CD4-positive, alpha-beta T cell treated with Interleukin-15 for 1 hour (primary cell): ENCODE measurements at regions not wholly inside any gene's neighbourhood (a gene's known extent, or its start where the extent isn't known, plus 50 kb on each side); places are given as distances from the start of the nearest gene placed in this dataset.

Experiments used
- DNase-seq: peaks from one replicate; pipeline ENCODE4 v3.0.0-alpha.2; 2020

DNA sequence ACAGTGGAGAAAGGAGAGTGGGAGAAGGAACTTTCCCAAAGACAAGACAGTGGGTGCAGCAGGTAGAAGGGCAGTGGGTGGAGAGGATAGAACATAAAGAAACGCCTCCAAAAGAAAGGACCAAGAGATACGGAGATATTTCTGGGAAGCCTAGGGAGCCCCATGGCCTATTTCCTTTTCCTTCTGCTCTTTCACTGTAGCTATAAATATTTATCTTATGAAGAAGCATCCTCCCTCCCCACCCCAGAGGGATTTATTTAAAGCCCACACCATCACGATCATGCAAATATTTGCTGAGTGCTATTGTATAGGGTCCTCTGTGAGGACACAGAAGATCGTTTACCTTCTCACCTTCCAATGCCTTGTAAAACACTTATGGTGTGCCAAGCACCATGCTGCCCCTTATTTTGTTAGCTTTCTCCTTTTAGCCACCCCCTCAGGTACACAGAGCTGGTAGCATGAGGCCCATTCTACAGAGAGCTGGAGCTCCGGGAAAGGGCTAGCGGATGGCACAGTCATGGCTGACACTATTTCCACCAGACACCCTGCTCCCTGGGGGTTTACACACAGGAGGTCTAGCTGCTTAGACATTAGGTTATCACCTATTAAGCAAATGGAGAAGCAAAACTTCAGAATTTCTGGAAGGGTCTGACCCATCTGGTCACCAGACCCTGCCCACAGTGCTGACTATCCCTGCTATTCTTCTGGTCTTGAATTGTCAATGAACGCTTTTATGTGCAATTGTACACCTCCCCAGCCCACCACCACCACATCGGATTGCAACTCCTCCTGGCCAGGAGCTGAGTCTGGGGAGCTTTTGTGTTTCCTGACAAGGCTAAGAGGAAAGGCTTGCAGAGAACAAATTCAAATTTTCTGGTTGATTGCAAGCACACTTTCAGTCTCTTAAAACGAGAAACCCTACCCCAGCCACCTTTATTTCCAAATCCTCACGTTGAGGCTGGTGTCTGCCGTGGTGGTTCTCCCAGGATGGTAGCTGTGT, 91.8 kb upstream of the KLF7 start:
- no peak for DNase-seq

DNA sequence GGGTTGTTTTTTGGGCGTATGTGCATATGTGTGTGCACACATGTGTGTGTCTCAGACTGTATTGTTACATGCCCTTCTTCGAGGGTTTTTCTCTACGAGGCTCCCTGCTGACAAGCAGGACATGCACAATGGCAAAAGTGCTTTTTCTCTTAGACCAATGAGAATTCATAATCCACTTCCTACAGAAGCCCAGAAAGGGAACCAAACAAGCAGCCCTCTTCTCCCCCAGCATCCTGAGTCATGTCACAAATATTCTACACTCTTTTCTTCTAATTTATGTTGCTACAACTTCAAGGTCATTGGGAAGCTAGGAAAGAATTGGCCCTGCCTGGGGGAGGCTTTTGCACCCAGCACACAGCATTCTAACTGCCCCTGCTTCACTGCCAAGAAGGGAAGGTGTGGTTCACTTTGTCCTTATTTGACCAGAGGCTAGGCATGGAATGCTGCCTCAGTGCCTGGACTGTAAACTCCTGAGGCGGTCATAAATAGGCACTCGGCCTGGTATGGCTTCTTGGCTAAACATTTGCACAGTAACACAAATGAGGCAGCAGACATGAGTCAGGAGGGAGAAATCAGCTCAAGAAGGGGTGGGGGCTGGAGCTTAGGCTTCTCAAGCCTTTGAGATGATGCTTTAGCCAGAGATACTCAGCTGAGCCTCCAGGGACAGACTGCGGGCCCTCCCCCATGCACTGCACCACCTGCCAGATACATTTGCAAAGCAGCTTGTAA, 92.7 kb upstream of the KLF7 start:
- DNase-seq, result no peak

DNA sequence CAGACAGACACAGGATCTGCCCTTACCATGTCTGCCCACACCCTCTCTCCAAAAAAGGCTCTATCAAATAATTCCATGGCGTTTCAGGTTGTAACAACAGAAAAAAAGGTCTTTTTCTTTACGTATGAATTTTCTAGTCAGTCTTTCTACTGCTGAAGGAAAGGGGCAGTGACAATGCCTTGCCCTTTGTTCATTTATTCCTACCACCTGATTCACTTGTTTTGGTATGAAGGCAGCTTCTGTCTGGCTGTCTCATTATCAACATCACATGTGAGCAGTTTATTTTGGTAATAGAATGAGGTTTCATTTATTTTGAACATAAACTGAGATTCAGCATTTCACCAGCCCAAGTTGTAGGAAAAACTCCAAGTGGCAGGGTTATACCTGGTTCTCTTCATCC, 94.3 kb upstream of the KLF7 start:
- no peak for DNase-seq

DNA sequence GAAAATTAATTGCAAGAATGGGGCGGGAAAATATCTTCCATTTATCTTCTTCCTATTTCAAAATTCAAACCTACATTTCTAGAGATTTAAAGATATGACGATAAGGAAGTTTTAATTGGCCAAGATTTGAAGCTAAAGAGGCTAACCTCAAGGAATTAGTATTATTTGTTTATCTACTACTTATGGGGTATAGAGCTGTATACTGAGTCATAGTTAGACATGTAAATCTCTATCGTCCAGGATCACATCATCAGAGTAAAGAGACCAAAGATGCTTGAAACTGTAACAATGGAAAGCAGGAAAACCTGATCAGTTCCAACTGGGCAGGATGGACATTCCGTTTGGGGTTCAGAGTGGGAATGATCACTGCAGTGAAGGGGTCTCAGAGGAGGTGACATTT, 95.2 kb upstream of the KLF7 start:
- DNase-seq, result no peak

DNA sequence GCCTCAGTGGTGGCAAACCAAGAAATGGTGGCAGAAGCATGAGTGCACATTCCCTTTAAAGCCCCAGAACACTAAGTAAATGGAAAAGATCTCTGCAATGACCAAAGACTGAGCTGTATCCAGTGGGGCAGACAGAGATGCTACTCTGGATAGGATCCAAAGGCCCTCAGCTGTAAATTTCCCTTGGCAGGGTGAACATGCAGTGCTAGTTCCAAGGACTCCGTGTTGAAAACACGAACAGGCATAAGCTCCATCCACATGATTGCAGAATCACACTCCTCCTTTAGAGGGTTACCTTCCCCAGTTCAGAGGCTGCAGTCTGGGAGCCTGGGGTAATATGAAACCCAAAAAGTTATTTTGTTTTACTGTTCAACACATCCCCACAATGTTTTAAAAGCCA, 98.6 kb upstream of the KLF7 start:
- no peak for DNase-seq

DNA sequence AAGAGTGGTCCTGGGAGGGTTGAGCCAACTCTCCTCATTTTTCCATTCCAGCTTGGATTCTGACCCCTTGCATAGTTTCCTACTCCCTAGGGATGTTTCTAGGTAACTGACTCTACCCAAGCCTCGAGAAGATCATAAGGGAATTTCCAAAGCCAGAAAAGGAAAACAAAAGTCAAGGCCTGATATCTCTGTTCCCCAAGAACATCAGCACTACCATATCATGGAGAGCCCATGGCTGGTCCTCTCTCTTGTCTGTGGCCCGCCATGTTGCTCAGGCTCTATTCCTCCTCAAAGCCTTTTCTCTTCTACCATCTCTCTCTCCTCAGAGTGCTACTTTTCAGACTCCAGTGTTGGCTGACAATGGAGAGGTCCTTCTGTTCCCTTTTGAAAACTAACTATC, 99.6 kb upstream of the KLF7 start:
- DNase-seq, result no peak

DNA sequence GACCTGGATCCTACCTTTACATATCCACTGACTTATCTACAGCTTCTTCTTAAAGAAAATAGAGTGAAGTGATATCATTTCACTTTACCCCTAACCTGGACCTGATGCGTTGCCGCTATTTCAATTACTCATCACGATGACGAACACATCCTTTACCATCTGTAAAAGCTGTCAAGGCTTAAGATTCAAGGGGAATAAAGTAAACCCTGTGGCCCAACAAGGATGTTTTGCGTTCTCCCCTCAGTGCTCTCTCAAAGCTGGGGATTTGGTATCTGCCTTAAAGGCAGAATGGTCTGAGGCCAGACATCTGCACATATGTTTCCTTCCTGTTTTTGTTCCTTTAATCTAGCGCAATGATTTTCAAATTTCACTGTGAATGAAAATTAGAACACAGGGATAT, 100.1 kb upstream of the KLF7 start:
- DNase-seq, result no peak

DNA sequence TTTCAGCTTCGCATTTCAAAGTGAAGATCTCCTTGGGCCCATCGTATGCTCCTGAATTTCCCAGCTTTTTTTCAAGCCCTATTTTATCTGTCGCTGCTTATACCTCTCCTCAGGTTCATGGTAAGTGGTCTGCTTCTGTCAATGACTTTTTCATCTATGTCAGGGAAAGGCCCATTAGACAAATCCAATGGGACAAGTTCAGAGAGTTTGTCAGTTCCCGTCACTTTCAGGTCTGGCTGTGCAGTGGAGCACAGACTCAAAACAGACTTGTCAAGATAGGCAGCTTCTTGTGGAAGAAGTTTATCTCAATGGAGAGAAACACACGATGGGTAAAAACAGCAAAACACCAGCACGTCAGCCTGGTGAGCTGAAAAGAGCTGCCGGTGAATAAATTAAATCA, 100.9 kb upstream of the KLF7 start:
- no peak for DNase-seq

DNA sequence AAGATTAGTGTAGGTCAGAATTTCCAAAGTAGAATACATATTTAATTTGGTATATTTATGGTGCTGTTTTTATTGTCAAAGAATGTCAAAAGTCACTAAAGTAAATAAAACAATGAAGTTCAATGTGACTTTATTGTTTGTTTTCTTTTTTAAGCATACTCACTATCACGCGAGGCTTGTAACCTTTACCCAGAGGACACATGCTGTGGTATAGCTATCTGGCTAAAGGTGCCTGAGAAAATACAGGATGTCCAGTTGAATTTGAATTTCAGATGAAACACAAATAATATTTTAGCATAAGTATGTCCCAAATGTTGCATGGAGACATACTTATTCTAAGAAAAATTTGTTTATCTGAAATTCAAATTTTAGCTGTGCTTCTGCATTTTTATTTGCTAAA, 103.3 kb upstream of the KLF7 start:
- DNase-seq, result no peak

DNA sequence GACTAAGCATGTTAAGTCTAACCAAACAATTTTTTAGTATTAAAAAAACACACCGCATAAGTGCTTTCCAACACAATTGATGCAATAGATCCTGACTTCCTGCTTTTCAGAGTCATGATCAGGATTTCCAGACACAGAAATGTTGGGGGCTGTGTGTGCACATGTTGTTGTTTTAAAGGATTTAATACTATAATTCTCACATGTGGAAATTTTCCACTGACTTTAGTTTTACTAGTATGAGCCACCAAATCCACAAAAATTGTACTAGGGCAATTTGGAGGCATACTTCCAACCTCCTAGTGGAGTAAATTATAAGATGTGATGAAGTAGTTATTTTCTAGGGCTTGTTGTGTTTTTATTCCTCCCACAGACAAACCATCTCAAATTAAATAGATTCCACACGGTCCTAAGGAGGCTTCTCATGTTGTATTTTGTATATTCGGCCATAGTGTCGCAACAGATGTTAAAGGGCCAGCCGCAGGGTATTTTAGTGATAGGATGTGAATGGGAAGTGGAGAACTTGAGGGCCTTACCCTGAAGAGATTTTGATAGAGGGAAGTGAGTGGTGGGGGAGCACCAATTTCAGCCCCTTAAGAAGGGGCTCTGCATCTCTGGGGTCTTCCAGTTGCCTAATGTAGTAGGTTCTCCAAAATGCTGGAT, 108.9 kb upstream of the KLF7 start:
- DNase-seq, result no peak

DNA sequence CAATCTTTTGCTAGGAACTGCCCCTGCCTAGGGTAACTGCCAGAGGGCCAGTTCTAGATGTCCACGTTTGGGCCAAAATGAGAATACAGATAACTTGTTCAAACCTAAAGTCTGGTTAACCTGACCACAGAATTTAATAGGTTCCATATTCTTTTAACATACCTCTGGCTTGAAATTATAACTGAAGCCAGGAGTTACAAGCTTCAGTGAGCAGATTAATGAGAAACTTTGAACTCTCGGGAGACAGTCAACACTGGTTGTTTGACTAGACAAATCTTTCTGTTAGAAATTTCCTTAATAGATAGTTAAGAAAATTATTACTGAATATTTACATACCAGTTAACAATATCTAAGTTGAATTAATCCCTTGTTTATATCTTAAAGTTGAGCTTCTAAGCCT, 110.0 kb upstream of the KLF7 start:
- no peak for DNase-seq

DNA sequence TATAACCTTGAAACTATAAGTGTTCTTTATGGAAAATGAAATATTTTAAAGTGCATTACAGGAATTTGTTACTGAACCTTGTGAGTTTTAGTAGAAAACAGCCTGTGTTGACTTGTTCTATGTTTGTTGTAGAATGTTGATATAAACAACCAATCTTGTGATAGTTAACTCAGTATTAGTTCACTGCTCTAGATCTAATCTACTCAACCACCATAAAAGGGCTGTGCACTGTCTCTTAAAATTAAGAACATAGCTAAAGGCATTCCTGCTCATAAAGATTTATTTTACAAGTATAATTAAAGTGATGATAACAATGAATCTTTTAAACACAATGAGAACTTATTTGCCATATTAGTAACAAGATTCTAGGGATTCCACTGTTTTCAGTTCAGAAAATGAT, 110.5 kb upstream of the KLF7 start:
- no peak for DNase-seq

DNA sequence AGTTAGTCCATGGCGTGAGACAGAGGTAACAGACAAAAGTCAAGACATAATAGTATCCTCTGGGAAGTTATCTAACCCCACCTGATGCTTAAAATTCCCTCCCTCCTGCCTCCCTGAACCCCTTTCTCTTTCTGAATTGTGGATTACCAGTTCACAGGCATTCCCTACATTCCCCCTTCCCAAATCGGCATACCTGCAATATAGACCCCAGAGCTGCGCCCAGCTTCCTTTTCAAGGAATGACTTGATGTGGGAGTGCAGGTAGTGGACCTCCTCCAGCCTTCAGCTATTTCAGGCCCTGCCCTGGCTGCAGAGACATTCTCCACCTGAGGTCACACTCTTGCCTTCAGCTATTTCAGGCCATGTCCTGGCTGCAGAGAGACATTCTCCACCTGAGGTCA, 111.1 kb upstream of the KLF7 start:
- no peak for DNase-seq

DNA sequence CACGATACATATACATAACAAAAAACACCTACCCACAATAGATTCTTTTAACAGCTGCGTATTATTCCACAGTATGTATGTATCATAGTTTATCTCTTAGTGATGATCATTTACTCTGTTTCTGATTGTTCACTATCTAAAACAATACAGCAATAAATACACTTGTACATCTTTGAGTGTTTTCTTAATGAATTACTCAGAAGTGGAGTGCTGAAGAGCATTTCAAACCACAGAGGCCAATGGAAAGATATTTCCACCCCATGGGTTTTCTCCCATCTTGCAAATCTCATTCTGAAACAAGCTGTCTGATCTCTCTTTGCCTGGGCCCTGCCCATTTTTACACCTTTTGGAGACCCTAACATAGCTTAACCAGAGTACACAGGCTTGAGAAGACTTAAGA, 113.8 kb upstream of the KLF7 start:
- no peak for DNase-seq

DNA sequence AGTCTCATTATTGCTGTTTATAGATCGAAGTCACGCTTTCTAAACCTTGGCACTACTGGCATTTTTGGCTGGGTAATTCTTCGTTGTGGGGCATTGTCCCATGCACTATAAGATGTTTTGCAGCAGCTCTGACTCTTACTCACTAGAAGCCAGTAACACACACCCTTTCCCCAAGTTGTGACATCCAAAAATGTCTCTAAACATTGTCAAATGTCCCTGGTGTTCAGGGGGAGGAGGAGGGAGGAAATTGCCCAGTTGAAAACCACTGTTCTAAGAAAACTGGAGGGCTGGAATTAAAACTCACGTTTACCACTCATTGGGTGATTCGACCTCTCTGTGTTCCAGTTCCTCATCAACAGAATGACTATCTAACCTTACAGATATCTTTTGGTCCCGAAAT, 115.7 kb upstream of the KLF7 start:
- no peak for DNase-seq

DNA sequence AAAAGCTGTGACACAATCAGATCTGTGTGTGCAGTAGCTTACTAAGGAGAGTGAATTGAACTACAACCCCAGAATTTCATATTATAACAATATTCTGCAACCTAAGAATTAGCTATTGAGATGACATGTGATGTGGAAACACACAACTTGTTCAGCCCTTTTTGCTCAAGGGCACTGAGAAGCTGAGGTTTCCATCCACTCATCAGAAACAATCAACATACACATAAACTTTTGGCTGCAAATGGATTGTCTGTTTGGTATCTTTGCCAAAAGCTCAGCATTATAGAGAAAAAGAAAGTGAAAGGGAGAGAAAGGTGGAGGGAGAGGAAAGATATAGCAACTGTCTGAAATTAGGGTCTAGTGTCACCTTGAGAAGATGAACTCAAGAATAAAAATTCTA, 117.2 kb upstream of the KLF7 start:
- no peak for DNase-seq

DNA sequence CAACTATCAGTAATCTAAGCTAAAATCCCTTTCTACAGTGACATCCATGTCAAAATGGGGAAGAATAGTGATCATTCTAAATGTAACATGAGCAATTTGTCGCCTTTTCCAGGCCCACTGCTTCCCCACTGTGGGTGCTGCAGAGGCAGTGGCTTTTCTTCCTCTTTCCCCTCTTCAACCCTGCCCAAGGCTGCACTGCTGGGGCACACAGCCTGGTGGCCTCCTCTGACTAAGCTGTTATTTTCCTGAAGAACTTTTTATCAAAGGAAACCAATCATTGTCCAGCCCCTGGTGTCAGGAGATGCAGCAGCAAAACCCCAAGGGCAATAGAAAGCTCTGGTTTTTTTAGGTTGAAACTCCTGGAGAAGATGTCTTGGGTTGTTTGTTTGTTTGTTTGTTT, 117.6 kb upstream of the KLF7 start:
- DNase-seq, result peak; percentile 47

DNA sequence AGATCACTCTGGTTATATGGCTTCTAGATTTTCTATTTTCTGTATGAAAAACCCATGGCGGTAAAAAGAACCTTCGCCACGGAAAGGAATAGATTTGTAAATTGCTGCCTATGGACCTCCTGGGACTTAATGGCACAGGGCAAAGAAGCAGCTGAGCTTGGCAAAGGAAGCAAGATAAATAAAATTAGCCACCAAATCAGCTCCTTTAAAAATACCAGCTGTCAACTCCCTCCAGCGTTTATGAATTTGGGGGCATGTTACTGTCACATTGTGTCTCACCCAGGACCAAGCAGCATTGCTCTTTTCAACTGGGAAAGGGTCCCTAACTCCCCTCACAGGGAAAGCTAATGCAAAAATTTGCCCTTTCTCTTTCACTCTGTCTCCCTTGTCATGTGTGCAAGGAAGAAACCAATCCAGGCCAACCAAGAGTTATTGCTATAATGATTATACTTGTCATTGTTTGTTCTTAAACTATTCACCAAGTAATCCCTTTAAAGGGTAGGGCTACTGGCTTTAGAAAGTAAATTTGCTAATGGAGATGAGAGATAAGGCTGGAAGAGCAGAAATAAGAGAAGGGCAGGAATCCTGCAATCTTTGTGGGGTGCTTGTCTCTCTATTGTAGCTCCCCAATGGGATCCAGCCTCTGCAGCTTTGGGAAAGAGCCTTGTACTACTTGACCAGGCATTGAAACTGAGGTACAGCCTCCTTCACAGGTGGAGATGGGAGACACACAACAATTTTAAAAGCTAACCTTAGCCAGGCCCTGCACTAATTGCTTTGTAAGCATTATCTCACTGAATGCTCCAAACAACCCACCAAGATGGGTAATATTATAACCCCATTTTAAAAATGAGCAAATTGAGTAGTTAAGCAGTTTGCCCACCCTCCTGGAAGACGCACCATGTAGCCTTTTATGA, 119.1 kb upstream of the KLF7 start:
- no peak for DNase-seq

DNA sequence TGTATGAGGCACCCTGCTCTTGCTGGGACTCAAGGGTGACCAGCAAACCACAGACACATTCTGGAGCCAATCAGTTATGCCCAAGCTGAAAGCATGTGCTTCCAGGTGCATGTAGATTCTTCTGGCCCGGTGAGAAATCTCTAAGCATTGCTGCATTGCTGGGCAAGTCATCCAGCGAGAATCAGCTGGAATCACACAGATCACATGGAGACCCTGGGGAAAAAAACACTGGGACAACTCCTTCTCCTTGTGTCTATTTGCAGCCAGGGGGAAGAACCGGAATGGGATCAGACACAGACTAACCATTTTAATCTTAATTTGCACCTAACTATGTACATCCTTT, 119.7 kb upstream of the KLF7 start:
- DNase-seq, result no peak

DNA sequence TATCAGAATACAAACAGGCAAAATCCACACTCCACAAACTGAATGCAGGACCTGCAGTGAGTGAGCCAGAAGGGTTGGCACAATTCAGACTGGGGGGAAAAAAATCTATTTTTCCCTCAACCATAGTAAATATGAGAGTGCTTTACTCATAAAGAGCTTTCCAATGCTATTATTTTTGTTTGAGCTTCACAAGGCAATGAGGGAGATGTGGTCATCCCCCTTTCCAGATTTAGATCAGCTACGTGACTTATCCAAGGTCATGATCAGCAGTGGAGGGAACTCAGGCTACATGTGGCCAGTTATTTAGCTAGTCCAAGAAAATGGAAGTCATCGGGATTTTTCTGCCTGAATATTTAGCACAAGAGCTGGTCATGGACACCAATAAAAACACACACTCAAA, 120.4 kb upstream of the KLF7 start:
- no peak for DNase-seq

DNA sequence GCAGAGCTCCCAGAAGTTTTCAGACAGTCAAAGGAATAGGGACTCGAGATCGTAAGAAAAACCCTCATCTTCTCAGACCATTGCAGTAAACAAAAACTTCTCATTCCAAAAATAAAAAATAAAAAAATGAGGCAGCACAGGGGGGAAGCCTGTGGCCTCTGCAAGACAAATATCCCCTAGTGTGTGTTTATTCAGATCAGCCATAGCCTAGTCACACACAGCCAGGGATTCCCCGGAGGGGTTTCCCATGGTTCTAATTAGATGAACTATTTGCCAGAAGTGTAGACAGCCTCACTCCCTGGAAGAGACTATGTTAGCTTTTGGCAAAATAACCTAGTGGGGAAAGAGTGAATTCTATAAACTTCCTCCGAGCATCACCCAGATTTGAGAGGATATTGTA, 122.9 kb upstream of the KLF7 start:
- no peak for DNase-seq

DNA sequence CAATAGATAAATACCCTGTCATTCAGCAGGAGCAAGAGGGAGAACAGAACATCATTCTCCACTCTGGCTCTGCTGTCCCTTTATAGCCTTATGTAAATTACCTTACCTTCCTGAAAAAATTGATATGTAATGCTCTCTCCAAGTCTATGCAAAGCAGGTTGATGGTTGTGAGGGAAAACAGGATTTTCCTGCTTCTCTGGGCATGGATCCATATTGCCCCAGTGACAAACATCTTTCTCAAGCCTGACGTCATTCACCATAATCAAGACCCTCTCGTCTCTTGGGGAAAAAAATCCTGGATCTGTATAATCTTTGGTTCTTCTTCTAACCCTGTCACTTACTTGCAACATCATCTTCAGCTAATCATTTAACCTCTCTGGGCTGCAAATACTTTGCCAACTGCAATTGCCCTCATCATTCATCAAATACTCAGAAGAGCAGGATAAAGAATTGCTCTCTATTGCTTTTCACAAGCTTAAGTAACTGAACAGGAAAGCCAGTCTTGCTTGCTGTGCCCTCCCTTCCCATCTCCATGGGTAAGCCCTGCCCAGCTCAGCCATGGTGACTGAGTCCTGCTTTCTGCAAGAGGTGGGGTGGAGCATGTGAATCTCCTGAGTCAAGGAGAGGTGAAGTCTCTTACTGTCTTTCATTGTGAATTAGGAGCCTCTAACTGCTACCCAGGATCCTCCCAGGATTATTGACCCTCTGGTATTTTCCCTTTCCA, 123.7 kb upstream of the KLF7 start:
- no peak for DNase-seq
